HG02938 (cell line): ENCODE measurements at regions not wholly inside any gene's neighbourhood (a gene's known extent, or its start where the extent isn't known, plus 50 kb on each side); places are given as distances from the start of the nearest gene placed in this dataset.

Source experiments
- ATAC-seq: cut with Tn5 transposase; IDR thresholded peaks from one replicate; pipeline ENCODE4 v1.9.1; 2021; ENCODE audit warnings: mild to moderate bottlenecking, moderate library complexity; ENCODE audit not compliant: unreplicated experiment

DNA sequence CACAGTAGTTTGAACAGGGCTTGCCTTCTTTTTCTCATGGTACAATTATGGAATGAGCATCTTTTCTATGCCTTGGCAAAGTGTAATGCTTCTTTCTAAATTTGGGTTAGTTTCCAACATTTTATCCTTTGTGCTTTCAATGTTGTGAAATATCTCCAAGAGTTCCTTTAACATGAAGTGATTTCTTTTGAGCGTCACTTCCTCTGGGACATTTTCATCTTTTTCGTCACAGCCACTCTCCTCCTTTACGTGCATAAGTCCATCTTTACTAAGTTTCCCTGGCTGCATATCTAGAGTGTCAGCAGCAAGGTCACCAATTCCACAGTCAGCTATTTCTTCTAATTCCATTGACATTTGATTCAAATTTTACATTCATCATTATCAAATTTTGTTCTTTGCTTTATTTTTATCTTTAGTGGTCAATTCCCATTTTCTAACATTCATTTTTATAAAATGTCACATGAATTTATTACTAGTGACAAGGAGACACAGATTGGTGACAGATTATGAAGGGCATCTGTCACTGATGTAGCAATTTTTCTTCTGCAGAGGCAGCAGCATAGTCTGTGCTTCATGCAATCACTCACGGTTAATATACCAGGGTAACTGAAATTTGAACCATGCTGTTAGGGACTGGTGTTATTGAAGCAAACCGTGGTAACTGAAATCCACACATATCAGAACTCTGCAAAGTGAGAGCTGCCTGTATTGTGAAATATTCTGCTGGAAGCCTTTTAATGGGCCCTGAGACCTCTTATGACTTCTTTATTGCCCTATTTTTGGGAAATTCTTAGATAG is 126.5 kb upstream of the THBS1 start:
- ATAC-seq = no peak

DNA sequence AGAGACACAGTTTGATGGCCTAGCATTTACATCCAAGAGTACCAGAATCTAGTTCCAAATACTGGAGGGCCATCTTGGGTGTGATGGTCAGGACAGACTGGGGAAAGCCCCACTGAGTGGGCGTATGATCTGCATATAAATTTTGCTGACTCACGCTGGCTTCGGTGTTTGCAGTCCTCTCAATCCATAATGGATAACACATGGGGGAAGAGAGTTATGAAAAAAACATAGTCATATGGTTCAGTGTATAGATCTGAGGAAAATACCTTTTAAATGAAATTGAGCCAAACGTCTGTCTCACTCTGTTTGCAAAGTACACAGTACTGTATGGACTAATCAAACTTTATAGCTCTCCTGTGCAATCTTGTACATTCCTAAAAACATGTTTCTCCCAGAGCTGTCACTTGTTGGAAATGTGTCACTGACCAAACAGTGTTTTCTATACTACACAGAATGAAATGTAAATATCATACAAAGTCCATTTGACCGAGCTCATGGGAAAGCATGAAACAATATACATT is 125.3 kb upstream of the THBS1 start:
- ATAC-seq = no peak

DNA sequence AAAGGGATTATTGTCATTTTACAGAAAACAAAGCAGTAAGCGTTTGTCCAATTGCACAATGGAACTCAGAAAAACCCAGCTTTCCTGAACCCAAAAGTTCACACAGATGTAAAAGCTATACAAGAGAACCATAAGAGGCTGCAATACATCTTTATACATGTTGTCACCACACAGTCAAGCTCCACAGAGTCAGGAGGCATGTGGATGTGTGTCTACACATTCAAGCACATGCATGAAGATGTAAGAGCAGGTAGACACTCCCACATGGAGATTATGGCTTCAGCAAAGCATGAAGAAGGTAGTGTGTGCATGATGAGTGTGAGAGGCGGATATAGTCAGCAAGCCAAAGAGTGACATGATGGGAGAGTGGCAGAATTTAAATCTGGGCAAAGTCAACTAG is 124.7 kb upstream of the THBS1 start:
- ATAC-seq = no peak

DNA sequence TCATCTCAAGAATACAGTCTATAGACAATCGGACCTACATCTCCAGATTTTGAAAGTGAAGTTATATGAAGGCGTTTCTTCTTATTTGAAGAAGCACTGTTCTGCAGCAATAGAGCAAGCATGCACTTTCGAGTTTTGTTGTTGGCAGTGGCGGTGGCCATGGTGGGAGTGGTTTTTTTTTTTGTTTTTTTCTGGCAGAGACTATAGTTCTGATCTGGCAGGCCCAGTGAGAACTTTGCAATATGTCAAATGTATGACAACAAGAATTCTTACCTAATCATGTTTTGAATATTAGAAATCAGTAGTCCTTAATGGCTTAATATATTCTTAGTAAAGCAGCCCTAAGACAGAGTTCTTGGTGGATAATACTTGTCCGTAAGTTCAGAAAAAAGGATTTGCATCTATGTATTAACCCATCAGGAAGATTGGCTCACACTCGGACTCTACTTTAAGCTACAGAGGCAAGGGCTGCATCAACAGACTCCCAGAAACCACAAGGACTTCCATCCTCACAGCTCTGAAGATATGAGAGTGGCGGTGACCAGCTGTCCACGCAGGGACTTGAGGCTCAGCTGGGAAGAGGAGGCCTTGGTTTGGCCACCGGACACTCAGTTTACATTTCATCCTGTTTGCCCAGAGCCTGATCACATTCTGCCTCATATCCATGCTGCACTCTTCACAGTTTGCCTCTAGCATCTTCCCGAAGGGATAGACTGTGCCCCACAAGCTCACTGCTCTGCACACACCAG is 124.1 kb upstream of the THBS1 start:
- no peak for ATAC-seq

DNA sequence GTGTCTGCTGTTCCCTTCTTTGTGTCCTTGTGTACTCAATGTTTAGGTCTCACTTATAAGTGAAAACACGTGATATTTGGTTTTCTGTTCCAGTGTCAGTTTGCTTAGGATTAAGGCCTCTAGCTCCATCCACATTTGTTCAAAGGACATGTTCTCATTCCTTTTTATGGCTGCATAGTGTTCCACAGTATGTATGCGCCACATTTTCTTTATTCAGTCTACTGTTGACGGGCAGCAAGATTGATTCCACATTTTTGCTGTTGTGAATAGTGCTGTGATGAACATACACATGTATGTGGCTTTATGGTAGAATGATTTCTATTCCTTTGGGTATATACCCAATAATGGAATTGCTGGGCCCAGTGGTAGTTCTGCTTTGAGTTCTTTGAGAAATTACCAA is 122.7 kb upstream of the THBS1 start:
- ATAC-seq = no peak

DNA sequence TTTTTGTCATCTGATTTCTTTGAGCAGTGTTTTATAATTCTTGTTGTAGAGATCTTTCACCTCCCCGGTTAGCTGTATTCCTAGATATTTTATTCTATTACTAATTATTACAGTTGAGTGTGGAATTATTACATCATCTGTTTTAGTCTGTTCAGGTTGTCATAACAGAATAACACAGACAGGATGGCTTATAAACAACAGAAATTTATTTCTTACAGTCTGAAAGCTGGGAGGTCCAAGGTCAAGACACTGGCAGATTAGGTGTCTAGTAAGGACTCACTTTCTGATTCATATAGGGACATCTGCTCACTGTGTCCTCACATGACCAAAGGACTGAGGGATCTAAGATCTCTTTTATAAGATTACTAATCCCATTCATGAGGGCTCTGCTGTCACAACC is 121.3 kb upstream of the THBS1 start:
- ATAC-seq = no peak

DNA sequence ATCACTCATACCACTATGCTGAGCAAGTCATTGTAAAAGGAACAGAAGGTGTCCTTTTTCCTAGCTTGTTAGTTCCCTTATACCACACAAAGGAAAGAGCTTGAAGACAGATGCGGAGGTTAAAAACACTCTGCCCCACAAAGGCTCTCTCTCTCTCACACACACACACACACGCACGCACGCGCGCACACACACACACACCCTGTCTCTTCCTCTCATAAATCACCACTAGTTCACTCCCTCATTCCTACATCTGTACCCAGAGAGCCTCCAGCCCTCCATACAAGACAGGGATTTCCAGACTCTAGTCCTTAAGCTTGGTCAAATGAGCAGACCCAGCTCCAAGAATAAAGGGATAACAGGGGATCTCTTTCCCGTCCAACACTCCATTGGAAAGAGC is 120.1 kb upstream of the THBS1 start:
- ATAC-seq = no peak

DNA sequence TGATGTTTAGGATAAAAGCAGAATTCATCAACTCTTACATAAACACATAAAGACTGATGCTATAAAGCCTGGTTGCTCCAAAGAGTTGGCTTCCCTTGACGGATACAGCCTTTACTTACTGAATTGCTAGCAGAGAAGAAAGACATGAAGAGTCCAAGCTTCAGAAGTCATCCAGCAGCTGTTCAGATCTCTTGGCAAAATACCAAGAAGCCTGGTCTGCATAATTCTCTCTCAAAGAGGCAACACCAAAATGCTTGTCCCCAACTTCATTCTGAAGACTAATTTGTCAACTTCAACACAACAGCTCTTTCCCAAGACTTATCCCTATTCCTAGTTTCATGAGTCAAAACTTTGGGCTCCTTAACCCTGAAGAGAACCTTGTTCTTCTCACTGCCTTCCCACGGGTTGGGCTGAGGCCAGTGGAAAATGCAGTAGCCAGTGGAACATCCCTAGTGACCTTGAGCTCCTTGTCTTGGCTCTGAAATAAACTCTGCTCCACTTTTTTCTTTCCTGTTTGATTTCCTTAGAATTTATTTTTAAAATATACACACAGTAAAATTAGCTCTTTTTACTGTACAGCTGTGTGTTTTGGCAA is 119.2 kb upstream of the THBS1 start:
- ATAC-seq = no peak

DNA sequence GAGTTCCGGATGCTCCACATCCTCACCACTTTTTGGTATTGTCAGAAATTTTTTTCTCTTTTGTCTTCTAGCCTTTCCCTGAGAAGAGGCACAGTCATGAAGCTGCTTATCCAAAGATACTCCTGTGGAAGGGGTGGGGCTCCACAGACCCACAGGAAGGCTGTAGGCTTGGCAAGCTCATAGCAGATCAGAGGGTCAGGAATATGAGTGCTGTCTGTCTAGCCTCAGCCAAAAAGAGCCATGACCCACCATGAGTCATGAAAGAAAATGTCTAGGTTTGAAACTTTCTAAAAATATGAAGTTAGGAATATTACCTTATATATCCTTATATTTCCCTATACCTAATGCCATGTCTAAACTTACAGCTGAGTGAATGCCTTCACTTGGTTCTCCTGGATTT is 118.2 kb upstream of the THBS1 start:
- no peak for ATAC-seq

DNA sequence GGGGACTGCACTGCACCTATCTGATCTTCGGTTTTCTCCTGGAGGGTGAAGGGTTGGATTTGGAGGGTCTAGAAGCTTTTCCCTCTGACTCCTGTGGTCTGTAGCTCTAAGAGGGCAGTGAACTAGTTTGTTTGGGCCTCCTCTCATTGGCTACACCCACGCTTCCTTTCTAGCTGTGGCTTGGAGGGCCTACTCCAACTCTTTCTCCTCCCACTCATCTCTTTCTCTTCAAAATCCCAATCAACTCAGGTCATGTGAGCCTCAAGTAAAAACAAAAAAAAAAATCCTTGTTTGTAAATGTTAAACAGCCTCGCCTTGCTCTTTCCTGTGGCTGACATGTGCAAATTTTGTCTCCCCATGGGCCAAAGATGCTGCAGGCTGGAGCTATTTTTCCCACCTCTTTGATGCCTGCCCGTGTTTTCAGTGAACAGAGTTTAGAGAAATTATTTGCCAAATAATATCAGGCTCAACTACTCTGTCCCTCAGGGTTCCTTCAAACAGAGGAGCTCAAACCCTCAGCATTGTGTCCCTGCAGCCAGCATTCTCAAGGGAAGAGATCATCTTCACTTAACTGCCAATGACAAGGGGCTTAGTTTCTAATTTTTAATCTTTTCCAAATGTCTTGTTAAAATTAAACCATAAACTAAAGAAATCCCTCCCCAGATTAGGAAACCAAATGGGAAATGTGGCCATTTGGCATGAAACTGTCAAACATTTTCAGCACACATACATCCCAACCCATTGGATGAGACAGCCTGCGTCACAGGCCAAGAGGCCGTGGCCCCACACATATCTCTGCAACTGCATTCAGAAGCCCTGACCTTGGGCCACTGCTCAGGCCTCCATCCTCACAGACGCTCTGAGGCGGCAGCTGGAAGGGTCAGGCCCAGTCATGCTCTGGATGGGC is 114.8 kb upstream of the THBS1 start:
- no peak for ATAC-seq

DNA sequence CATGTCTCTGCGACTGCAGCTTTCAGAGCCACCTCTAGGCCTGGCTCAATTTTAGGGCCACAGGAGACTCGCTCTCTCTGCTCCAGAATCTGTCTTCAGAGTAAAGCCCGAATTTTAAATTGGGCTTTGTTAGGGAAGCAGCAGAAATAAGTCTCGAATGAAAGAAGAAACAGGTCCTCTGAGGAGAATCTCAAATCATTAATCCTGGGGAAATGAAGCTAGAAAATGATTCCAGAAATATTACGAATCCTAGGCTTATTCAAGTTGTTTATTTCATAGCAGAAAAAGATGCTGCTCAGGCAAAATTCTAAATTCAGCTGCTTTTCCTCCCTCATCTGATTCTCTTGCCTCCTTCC is 114.2 kb upstream of the THBS1 start:
- no peak for ATAC-seq

DNA sequence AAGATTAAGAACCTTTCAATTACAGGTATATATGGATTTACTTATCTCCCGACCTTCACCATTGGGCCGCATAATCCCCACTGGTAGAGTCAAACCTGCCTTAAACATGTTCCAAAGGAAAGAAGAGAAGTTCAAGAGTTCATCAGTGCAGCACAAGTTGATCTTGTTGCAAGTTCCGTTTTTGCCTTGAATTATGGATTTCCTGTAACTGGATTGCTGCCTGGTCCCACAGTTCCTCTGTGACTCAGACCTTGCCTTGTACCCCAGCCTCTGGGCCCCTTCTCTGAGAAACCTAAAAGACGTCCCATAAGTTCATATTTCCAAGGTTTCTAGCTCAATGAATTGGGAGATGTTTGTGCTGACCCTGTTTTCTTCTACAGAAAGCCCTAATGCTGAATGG is 112.5 kb upstream of the THBS1 start:
- no peak for ATAC-seq

DNA sequence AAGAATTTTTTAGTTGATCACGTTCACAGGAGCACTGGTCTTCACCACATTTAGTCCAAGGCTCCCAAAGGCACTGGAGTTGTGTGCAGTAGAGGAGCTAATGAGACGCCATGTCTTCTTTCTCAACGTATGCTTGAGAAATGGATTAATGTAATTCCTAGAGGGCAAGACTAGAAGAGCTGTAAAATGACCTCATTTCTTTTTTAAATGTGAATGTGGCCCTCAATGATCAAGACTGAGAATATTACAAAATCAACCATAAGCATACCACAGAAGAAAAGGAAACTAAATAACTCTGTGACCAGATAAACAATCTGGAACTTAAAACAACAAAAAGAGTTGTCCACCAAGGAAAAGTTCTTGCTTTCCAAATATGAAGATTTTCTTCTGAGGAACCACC is 112.1 kb upstream of the THBS1 start:
- ATAC-seq = no peak

DNA sequence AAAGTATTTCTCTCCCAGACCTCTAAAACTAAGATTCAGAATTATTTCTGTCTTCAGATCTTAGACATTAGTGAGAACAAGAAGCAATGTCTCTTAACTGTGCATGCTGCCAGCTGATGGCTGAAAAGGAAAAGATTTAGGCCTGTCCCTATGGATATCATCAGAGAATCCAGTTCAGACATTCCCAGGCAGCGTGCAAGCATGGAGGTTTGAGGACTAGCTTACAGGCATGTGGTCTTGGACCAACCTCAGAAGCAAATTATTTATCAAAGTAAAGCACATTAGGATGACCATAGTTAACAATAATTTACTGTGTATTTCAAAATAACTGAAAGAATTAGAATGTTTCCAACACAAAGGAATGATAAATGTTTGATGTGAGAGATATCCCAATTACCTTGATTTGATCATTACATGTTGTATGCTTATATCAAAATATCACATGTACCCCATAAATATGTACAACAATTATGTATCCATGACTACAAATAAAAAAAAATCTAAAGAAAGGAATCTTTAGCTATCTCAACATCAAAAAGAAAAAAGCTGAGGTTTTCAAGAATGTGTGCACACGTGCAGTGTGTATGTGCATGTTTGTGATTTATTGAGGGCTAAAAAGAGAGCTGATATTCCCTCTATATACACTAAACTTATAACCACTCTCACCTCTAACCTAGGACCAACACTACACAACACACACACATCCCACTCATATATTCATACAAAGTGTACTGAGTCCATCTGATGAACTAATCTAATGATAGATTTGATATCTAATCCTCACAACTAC is 108.9 kb upstream of the THBS1 start:
- no peak for ATAC-seq

DNA sequence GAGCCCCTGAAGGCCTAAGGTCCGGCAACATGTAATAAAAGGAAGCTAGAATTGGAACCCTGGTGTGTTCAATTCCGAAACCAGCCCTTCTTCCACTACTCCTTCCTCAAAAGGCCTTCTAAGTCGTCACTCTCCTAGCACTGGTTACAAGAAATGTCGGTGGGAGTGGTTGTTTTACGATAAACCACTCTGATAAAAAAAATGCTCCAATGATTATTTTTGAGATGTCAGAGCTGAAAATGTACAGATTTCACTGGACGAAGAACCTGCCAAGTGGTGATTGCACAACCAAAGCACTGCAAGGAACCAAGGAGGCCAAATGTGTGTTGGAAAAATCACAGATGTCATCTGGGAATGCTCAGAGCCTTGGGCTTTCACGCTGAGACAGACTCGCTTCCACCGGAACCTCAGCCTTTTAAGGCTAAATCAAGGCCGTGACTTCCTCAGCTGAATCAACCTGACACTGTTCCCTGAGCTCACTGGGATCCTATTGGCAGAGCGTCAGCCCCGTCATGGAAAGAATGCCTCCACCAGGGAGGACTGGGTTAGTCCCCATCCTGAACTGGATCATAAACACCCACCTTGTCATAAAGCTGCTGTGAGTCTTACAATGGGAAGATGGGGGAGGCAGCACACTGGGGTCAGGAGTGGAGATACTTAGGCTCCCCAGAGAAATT is 108.1 kb upstream of the THBS1 start:
- no peak for ATAC-seq

DNA sequence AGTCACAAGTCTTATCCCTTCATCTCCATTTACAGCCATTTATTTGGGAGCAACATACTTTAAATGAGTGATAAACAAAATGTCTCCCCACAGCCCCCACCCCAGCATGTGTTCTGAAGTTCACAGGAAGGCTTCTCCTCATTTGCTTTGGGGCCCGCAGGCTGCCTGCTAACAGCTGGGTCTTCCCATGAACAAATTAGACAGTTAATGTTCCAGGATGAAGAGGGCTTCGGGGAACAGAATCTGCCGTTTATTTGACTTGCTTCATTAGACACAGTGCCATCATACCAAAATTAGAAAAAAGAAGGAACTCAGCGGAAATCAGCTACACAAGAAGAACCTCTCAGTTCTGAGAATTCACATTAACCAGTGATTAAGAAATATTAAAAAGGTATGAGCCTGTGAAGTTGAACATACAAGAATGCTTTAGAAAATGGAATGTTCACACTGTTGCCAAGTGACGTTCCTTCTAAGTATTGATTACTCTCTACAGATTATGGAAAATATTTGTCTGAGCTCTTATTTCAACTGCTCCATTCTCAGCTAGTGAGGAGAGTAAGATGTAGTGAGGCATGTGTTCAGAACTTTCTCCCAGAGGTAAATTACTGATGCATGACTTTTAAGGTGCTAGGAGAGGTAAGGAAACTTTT is 107.5 kb upstream of the THBS1 start:
- no peak for ATAC-seq

DNA sequence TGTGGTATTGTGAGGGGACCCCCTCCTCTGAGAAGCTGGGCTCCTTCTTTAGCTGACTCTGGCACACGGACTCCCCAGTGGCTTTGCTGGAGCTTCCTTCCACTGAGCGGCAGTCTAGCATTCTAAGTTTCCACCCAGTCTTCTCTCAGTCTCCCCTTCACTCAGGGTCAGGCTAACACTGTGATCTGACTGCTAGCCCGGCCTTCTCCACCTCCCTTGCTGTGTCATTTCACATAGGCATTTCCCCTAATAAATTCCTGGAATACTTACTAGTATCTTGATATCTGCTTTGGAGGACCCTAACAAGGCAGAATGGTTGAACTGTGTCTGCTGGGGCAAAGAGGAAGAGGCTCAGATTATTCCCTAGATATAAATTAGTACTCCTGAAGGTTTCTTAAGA is 106.2 kb upstream of the THBS1 start:
- no peak for ATAC-seq

DNA sequence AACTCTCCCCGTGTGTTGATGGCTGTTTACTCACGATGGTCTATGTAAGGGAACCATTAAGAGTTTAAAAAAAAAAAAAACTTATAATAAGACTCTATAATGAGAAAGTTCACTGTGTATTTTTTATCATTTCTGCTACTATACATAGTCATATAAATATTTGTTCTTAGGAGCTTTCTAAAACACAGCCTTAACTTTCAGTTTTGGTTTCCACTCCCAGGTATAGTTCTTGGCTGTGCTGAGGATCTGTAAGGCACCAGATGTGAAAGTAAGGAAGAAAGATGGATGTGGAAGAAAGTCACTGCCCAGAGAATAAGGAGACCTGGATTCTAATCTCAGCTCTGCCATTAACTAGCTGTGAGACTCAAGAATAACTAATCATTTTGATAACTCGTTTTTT is 101.9 kb upstream of the THBS1 start:
- ATAC-seq = no peak

DNA sequence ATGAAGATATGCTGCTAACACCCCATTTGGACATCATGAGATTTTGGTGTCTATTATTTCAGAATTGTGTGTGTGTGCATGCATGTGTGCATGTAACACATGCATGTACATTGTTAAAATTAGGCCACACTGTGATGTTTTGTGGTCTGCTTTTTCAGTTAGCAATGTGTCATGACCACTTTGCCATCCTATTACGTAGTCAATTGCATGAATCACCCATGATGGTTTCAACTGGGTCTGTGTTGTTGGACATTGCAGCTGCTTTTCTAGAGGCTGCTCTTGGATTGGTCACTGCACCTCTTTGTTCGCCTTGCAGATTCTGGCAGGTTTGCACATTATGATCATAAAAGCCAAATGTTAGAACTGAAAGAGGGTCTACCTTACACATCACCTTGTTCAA is 101.0 kb upstream of the THBS1 start:
- ATAC-seq = no peak
